ENCODE measurements at regions not wholly inside any gene's neighbourhood (a gene's known extent, or its start where the extent isn't known, plus 50 kb on each side); places are given as distances from the start of the nearest gene placed in this dataset.

DNA sequence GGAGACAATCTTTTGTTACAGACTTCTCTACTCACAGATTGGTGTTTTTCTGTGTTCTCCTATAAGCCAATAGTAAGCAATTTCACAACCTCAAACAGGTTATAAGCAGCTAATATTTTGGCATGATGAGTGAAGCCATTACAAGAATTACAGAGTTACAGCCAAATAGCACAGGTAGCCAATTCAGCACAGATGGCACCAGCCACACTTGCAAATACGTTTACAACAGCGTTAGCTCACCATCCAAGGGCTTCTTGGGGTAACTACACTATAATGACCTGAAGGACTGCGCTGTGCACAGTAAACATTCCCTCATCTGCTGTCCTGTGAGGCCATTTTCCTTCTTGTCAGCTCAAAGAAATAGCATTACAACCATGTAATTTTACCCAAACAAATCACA is 428.6 kb downstream of the TCERG1L start:
- Histone ChIP-seq H3K9me3 (ENCODE audit: insufficient read depth, low read depth, low read length) (no peaks in the 10 kb centered on the region), H3K36me3 (ENCODE audit: insufficient read depth, low read length) (no peaks in the 10 kb centered on the region), H3K27ac (ENCODE audit: low read depth, low read length) (no peak overlapping the region), H3K9ac (ENCODE audit: low read depth, low read length) (no peak overlapping the region), H3K4me1 (ENCODE audit: insufficient read depth, low read length) (no peaks in the 10 kb centered on the region), H3K27me3 (ENCODE audit: insufficient read depth, low read length) (no peaks in the 10 kb centered on the region), H3K4me3 (ENCODE audit: low read length) (no peak overlapping the region)
- 90% methylated on average over 3 of the region's 3 CpGs for WGBS

DNA sequence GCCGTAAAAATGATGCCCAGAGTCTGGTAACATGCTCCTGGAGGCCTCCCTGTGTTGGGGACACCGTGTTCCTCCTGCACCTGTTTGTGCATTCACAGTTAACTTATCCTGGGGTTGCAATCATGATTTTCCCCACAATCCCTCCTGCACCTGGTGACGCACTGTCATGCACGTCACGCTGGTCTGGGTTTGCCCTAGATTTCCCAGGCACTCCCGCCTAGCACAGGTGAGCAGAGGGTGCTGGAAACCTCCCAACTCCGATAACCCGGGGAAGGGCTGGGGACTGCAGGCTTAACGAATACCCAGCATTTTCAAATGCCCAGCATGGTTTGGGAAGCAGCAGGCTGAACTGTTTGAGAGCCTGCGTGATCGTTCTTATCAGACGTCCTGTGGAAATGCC is 427.1 kb downstream of the TCERG1L start:
- Histone ChIP-seq H3K9me3 (ENCODE audit: insufficient read depth, low read depth, low read length) (no peaks in the 10 kb centered on the region), H3K27ac (ENCODE audit: low read depth, low read length) (no peak overlapping the region), H3K4me3 (ENCODE audit: low read length) (no peak overlapping the region), H3K27me3 (ENCODE audit: insufficient read depth, low read length) (no peaks in the 10 kb centered on the region), H3K36me3 (ENCODE audit: insufficient read depth, low read length) (no peaks in the 10 kb centered on the region), H3K4me1 (ENCODE audit: insufficient read depth, low read length) (no peaks in the 10 kb centered on the region), H3K9ac (ENCODE audit: low read depth, low read length) (no peak overlapping the region)
- 94% methylated on average over 12 of the region's 12 CpGs for WGBS

DNA sequence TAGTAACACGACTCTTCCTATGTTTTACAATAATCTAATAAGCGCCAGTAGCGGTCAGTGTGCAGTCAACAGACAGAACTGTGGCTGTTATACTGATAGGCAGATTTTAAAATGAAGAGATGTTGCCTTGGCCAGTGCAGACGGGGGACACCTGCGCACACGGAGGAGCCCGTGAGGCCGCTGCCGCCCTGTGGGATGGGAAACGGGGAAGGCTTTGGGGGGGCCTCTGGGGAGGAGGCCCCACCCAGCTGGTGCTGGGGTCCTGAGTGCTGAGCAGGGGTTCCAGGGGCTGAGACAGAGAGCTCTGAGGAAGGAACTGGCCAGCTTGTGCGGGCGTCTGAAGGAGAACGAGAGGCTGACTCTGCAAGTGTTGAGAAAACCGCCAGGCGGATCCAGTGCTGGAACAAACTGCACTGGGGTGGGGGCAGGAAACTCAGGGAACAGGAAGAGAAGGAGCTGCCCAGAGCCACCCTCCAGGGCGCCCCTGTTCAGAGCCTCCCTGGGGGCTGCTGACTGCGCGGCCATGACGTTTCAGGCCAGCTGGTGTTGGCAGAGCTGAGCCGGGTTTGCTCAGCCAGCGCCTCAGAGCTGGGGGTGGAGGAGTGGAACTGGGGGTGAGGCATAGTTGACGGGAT is 426.4 kb downstream of the TCERG1L start:
- Histone ChIP-seq H3K36me3 (ENCODE audit: insufficient read depth, low read length) (no peaks in the 10 kb centered on the region), H3K4me1 (ENCODE audit: insufficient read depth, low read length) (no peaks in the 10 kb centered on the region), H3K27ac (ENCODE audit: low read depth, low read length) (no peak overlapping the region), H3K27me3 (ENCODE audit: insufficient read depth, low read length) (no peaks in the 10 kb centered on the region), H3K9me3 (ENCODE audit: insufficient read depth, low read depth, low read length) (no peaks in the 10 kb centered on the region), H3K4me3 (ENCODE audit: low read length) (no peak overlapping the region), H3K9ac (ENCODE audit: low read depth, low read length) (no peak overlapping the region)
- WGBS, result 94% methylated on average over 22 of the region's 22 CpGs

DNA sequence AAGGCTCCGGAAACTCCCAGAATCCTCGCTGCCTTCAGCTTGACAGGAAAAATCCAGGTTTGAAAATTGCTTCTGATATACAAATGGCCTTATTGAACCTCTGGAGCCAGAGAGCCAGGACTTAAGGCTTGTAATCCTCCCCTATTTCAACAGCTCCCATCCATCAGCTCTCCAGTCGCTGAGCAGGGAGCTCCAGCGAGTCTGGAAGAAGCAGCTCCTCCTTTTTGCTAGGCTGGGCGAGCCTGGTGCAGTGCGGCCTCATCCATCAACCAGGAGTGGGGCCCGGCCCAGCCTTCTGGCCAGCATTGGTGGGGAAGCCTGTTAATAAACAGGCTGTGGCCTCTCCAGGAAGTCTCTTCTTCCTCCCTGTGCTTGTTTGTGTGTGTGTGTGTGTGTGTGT is 424.4 kb downstream of the TCERG1L start:
- no peak overlapping the region for H3K27ac ChIP-seq (ENCODE audit: low read depth, low read length)
- H3K27me3 ChIP-seq (ENCODE audit: insufficient read depth, low read length), result no peaks in the 10 kb centered on the region
- no peak overlapping the region for H3K9ac ChIP-seq (ENCODE audit: low read depth, low read length)
- H3K9me3 ChIP-seq (ENCODE audit: insufficient read depth, low read depth, low read length), result no peaks in the 10 kb centered on the region
- no peaks in the 10 kb centered on the region for H3K4me1 ChIP-seq (ENCODE audit: insufficient read depth, low read length)
- 76% methylated on average over 7 of the region's 7 CpGs for WGBS
- H3K36me3 ChIP-seq (ENCODE audit: insufficient read depth, low read length), result no peaks in the 10 kb centered on the region
- H3K4me3 ChIP-seq (ENCODE audit: low read length), result no peak overlapping the region

DNA sequence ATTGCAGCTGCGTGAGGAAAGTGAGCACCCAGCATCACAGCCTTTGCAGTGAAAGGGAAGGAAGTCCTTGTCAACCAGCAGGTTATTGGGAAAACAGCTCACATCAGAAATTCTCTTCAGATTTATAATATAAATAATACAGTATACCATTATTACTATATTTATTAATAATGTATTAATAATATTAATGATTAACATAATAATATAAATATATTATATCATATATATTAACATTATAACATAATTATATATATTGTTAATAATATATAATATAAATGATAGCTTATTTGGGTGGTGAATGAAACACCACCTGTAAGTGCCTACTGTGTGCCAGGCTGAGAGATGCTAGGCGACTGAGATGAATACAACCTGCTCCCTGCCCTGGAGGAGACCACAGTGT is 423.0 kb downstream of the TCERG1L start:
- no peak overlapping the region for H3K27ac ChIP-seq (ENCODE audit: low read depth, low read length)
- no peaks in the 10 kb centered on the region for H3K9me3 ChIP-seq (ENCODE audit: insufficient read depth, low read depth, low read length)
- H3K4me3 ChIP-seq (ENCODE audit: low read length), result no peak overlapping the region
- H3K36me3 ChIP-seq (ENCODE audit: insufficient read depth, low read length), result no peaks in the 10 kb centered on the region
- 91% methylated on average over 2 of the region's 2 CpGs for WGBS
- no peaks in the 10 kb centered on the region for H3K27me3 ChIP-seq (ENCODE audit: insufficient read depth, low read length)
- no peak overlapping the region for H3K9ac ChIP-seq (ENCODE audit: low read depth, low read length)
- H3K4me1 ChIP-seq (ENCODE audit: insufficient read depth, low read length), result no peaks in the 10 kb centered on the region

DNA sequence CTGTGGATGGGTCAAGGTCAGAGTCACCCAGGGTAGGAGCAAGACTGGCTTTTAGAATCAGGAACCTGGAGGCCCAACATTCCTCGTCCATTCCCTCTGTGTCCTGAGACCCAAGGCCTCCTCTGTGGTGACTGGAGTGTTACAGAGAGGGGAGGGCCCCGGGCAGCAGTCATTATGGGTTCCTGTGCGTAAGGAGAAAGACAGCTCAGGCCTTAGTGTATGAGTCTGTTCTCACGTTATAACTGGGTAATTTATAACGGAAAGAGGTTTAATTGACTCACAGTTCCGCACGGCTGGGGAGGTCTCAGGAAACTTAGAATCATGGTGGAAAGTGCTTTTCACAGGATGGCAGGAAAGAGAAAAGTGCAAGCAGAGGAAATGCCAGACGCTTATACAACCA is 422.3 kb downstream of the TCERG1L start:
- Histone ChIP-seq H3K4me3 (ENCODE audit: low read length) (no peak overlapping the region), H3K9me3 (ENCODE audit: insufficient read depth, low read depth, low read length) (no peaks in the 10 kb centered on the region), H3K9ac (ENCODE audit: low read depth, low read length) (no peak overlapping the region), H3K27ac (ENCODE audit: low read depth, low read length) (no peak overlapping the region), H3K36me3 (ENCODE audit: insufficient read depth, low read length) (no peaks in the 10 kb centered on the region), H3K4me1 (ENCODE audit: insufficient read depth, low read length) (no peaks in the 10 kb centered on the region), H3K27me3 (ENCODE audit: insufficient read depth, low read length) (no peaks in the 10 kb centered on the region)
- 89% methylated on average over 8 of the region's 8 CpGs for WGBS

DNA sequence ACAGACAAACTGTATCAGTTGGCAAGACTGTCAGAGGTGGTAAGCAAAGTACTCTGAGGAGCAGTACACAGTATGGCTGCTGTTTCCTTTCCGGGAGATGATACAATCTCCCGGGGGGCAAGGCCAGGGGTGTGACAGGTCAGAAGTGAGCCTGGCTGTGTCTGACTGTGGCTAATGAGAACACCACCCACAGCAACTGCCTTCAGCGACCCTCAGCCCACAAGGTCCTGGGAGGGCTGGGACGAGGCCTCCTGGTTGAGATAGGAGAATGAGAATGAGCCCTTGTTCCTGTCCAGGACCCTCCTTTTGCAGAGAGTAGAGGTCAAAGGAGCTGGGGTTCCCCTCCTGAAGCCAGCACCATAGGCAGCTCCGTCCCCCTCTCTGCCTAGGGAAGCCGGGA is 421.7 kb downstream of the TCERG1L start:
- Histone ChIP-seq H3K9me3 (ENCODE audit: insufficient read depth, low read depth, low read length) (no peaks in the 10 kb centered on the region), H3K4me3 (ENCODE audit: low read length) (no peak overlapping the region), H3K4me1 (ENCODE audit: insufficient read depth, low read length) (no peaks in the 10 kb centered on the region), H3K27ac (ENCODE audit: low read depth, low read length) (no peak overlapping the region), H3K36me3 (ENCODE audit: insufficient read depth, low read length) (no peaks in the 10 kb centered on the region), H3K9ac (ENCODE audit: low read depth, low read length) (no peak overlapping the region), H3K27me3 (ENCODE audit: insufficient read depth, low read length) (no peaks in the 10 kb centered on the region)
- WGBS, result 95% methylated on average over 6 of the region's 6 CpGs

DNA sequence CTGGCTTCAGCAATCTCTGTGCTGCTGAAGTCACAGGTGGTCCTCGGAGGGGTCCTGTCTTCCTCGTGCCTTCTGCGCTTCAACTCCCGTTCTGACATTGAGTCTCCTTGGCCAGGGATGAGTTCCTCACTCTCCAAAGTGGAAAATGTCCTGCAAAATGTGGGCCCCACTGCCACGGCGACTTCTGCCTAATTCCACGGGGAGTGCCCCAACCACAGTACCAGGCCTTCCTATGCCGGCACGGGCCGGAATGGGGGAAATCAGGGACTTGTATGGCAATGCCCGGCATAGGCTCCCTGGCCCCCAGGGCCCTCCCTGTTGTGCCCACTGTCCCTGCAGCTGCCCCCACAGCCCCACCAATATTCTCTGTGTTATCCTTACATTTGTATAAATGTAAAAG is 420.5 kb downstream of the TCERG1L start:
- H3K4me3 ChIP-seq (ENCODE audit: low read length), result no peak overlapping the region
- WGBS, result 87% methylated on average over 11 of the region's 11 CpGs
- no peaks in the 10 kb centered on the region for H3K4me1 ChIP-seq (ENCODE audit: insufficient read depth, low read length)
- H3K36me3 ChIP-seq (ENCODE audit: insufficient read depth, low read length), result no peaks in the 10 kb centered on the region
- H3K27me3 ChIP-seq (ENCODE audit: insufficient read depth, low read length), result no peaks in the 10 kb centered on the region
- no peak overlapping the region for H3K27ac ChIP-seq (ENCODE audit: low read depth, low read length)
- no peaks in the 10 kb centered on the region for H3K9me3 ChIP-seq (ENCODE audit: insufficient read depth, low read depth, low read length)
- no peak overlapping the region for H3K9ac ChIP-seq (ENCODE audit: low read depth, low read length)

DNA sequence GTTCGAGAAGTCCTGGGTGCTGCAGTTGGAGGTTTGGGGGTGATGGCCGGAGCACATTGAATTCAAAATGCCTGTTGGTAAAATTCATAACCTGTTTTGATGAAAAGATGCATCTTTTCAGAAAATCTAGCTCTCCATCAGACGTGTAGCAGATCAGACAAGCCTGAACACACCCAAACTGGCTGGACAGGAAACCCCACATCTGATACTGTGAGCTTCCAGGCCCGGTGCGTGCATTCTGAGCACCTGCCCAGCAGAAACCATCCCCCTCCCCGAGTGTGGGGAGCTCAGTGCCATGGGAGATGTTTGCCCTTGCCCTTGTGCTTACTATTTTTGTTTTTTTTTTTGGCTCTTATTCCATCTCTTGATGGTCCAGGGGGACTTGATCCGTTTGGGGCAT is 417.1 kb downstream of the TCERG1L start:
- 90% methylated on average over 6 of the region's 7 CpGs for WGBS
- no peak overlapping the region for H3K4me3 ChIP-seq (ENCODE audit: low read length)
- no peak overlapping the region for H3K9ac ChIP-seq (ENCODE audit: low read depth, low read length)
- no peaks in the 10 kb centered on the region for H3K9me3 ChIP-seq (ENCODE audit: insufficient read depth, low read depth, low read length)
- no peaks in the 10 kb centered on the region for H3K27me3 ChIP-seq (ENCODE audit: insufficient read depth, low read length)
- no peaks in the 10 kb centered on the region for H3K36me3 ChIP-seq (ENCODE audit: insufficient read depth, low read length)
- no peaks in the 10 kb centered on the region for H3K4me1 ChIP-seq (ENCODE audit: insufficient read depth, low read length)
- H3K27ac ChIP-seq (ENCODE audit: low read depth, low read length), result no peak overlapping the region

DNA sequence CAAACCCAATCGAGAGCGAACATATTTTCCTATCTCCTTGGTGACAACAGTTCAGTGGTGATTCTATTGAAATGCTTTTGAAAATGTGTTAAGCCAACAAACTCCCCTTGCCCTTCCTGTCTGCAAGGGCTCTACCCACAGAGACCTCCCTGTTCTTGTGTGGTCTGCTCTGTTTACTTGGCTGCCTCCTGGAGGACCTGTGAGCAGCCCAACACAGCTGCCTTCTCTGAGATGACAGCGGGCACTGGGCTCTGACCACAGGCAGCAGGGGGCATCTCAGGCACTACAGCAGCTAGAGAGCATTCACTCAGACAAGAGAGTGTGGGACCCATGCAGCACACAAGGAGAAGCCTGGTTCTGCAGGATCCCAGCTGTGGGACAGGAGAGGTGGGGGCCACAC is 416.4 kb downstream of the TCERG1L start:
- H3K36me3 ChIP-seq (ENCODE audit: insufficient read depth, low read length), result no peaks in the 10 kb centered on the region
- WGBS, result 67% methylated on average over 3 of the region's 3 CpGs
- H3K4me3 ChIP-seq (ENCODE audit: low read length), result no peak overlapping the region
- H3K9ac ChIP-seq (ENCODE audit: low read depth, low read length), result no peak overlapping the region
- no peaks in the 10 kb centered on the region for H3K27me3 ChIP-seq (ENCODE audit: insufficient read depth, low read length)
- H3K27ac ChIP-seq (ENCODE audit: low read depth, low read length), result no peak overlapping the region
- no peaks in the 10 kb centered on the region for H3K9me3 ChIP-seq (ENCODE audit: insufficient read depth, low read depth, low read length)
- H3K4me1 ChIP-seq (ENCODE audit: insufficient read depth, low read length), result no peaks in the 10 kb centered on the region

DNA sequence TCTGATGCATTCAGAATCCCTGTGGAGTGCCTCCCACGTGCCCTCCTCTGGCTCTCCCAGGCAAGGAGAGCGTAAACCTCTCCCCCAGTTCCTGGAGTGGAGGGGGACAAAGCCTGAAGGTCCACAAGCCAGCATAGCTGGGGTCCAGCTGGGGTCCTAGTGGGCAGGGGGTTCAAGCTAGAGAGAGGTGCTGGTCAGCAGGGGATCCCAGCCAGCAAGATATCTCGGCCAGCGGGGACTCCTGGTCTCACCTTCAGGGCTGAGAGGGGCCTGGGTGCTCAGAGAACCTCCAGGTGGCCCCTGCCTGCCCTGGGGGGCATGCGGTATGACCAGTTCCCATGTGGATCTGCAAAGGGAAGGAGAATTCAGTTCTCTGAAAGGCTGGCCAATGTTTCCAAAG is 413.7 kb downstream of the TCERG1L start:
- Histone ChIP-seq H3K9me3 (ENCODE audit: insufficient read depth, low read depth, low read length) (no peaks in the 10 kb centered on the region), H3K4me1 (ENCODE audit: insufficient read depth, low read length) (no peaks in the 10 kb centered on the region), H3K36me3 (ENCODE audit: insufficient read depth, low read length) (no peaks in the 10 kb centered on the region), H3K9ac (ENCODE audit: low read depth, low read length) (no peak overlapping the region), H3K27ac (ENCODE audit: low read depth, low read length) (no peak overlapping the region), H3K4me3 (ENCODE audit: low read length) (no peak overlapping the region), H3K27me3 (ENCODE audit: insufficient read depth, low read length) (no peaks in the 10 kb centered on the region)
- WGBS, result 96% methylated on average over 5 of the region's 5 CpGs

DNA sequence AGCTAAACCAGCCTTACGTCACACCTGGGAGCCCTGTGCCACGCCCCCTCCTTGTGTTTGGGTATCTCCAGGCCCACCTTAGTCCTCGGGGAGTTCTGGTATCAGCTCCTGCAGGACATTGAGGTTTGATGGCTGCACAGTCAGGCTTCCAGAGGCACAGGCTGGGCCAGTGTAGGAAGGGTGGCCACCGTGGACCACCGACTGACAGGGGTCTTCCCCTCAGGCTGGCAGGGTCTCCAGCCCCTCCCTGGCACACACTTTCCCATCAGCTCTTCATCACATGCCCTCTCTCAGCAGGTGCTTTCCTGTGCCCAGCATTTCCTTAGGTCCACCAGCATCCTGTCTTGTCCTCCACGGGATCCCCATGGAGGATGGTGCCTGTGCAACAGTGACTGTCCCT is 413.1 kb downstream of the TCERG1L start:
- Histone ChIP-seq H3K9ac (ENCODE audit: low read depth, low read length) (no peak overlapping the region), H3K9me3 (ENCODE audit: insufficient read depth, low read depth, low read length) (no peaks in the 10 kb centered on the region), H3K4me3 (ENCODE audit: low read length) (no peak overlapping the region), H3K36me3 (ENCODE audit: insufficient read depth, low read length) (no peaks in the 10 kb centered on the region), H3K4me1 (ENCODE audit: insufficient read depth, low read length) (no peaks in the 10 kb centered on the region), H3K27ac (ENCODE audit: low read depth, low read length) (no peak overlapping the region), H3K27me3 (ENCODE audit: insufficient read depth, low read length) (no peaks in the 10 kb centered on the region)
- 96% methylated on average over 6 of the region's 6 CpGs for WGBS

Measured in HUES64 (cell line).